H9 (cell line): ENCODE measurements at regions not wholly inside any gene's neighbourhood (a gene's known extent, or its start where the extent isn't known, plus 50 kb on each side); places are given as distances from the start of the nearest gene placed in this dataset.

Experiments
- DNase-seq: peaks from one replicate; pipeline ENCODE4 v3.0.0-alpha.2; 2017
- H2AFZ ChIP-seq: one replicate; pipeline ENCODE4 v1.6.1; 2013; ENCODE audit warnings: mild to moderate bottlenecking, low read length, control low read depth, moderate library complexity
- H2AK5ac ChIP-seq: 2 replicates; pipeline ENCODE4 v1.6.1; 2013; ENCODE audit warnings: low read length, control low read depth, mixed read lengths; ENCODE audit not compliant: insufficient read length
- H2BK120ac ChIP-seq: one replicate; pipeline ENCODE4 v1.6.1; 2013; ENCODE audit warnings: low read depth, mild to moderate bottlenecking, low read length, control low read depth, inconsistent platforms; ENCODE audit not compliant: poor library complexity, severe bottlenecking
- H2BK12ac ChIP-seq: 2 replicates; pipeline ENCODE4 v1.6.1; 2013; ENCODE audit warnings: low read length, control low read depth, mixed read lengths, low read depth; ENCODE audit not compliant: insufficient read length
- H2BK15ac ChIP-seq: 2 replicates; pipeline ENCODE4 v1.6.1; 2013; ENCODE audit warnings: low read depth, low read length, control low read depth
- H2BK20ac ChIP-seq: one replicate; pipeline ENCODE4 v1.6.1; 2013; ENCODE audit warnings: low read depth, mild to moderate bottlenecking, low read length, control low read depth, inconsistent platforms; ENCODE audit not compliant: poor library complexity, severe bottlenecking
- H2BK5ac ChIP-seq: 2 replicates; pipeline ENCODE4 v1.6.1; 2013; ENCODE audit warnings: low read length, control low read depth, mixed read lengths; ENCODE audit not compliant: insufficient read length
- H3K14ac ChIP-seq: 2 replicates; pipeline ENCODE4 v1.6.1; 2013; ENCODE audit warnings: low read length, control low read depth; ENCODE audit not compliant: insufficient read depth
- H3K18ac ChIP-seq: 2 replicates; pipeline ENCODE4 v1.6.1; 2013; ENCODE audit warnings: low read depth, mild to moderate bottlenecking, mixed read lengths, low read length, control low read depth; ENCODE audit not compliant: insufficient read length
- H3K23ac ChIP-seq: 2 replicates; pipeline ENCODE4 v1.6.1; 2013; ENCODE audit warnings: low read length, control low read depth, mixed read lengths, low read depth; ENCODE audit not compliant: insufficient read length
- H3K23me2 ChIP-seq: 2 replicates; pipeline ENCODE4 v1.6.1; 2013; ENCODE audit warnings: low read depth, mild to moderate bottlenecking, mixed read lengths, low read length, control low read depth; ENCODE audit not compliant: insufficient read length, poor library complexity, severe bottlenecking
- H3K27ac ChIP-seq: 2 replicates; pipeline ENCODE4 v1.5.1; 2013; ENCODE audit warnings: low read length, control low read depth, mixed read lengths, low read depth; ENCODE audit not compliant: insufficient read length
- H3K27me3 ChIP-seq: 2 replicates; pipeline ENCODE4 v1.6.1; 2013; ENCODE audit warnings: low read length, control low read depth, inconsistent platforms; ENCODE audit not compliant: insufficient read depth
- H3K4ac ChIP-seq: 2 replicates; pipeline ENCODE4 v1.6.1; 2013; ENCODE audit warnings: low read depth, mild to moderate bottlenecking, control low read depth, inconsistent platforms, low read length, moderate library complexity
- H3K4me1 ChIP-seq: 2 replicates; pipeline ENCODE4 v1.6.1; 2013; ENCODE audit warnings: low read length, control low read depth, inconsistent platforms; ENCODE audit not compliant: insufficient read depth
- H3K4me2 ChIP-seq: 2 replicates; pipeline ENCODE4 v1.6.1; 2013; ENCODE audit warnings: low read length, control low read depth, mixed read lengths; ENCODE audit not compliant: insufficient read length, insufficient read depth
- H3K56ac ChIP-seq: 2 replicates; pipeline ENCODE4 v1.6.1; 2013; ENCODE audit warnings: low read depth, mild to moderate bottlenecking, mixed read lengths, low read length, control low read depth; ENCODE audit not compliant: insufficient read length
- H3K79me1 ChIP-seq: 2 replicates; pipeline ENCODE4 v1.6.1; 2013; ENCODE audit warnings: low read depth, mild to moderate bottlenecking, moderate library complexity, low read length, control low read depth, inconsistent platforms; ENCODE audit not compliant: insufficient read depth, poor library complexity, severe bottlenecking
- H3K79me2 ChIP-seq: 2 replicates; pipeline ENCODE4 v1.6.1; 2013; ENCODE audit warnings: low read length, control low read depth, inconsistent platforms; ENCODE audit not compliant: insufficient read depth
- H3K9ac ChIP-seq: 2 replicates; pipeline ENCODE4 v1.6.1; 2013; ENCODE audit warnings: low read length, control low read depth, mixed read lengths; ENCODE audit not compliant: insufficient read length; ENCODE audit errors: extremely low read depth
- H3K9me3 ChIP-seq: one replicate; pipeline ENCODE4 v1.6.1; 2013; ENCODE audit warnings: low read depth, low read length, inconsistent platforms; ENCODE audit not compliant: control insufficient read depth
- H3T11ph ChIP-seq: one replicate; pipeline ENCODE4 v1.6.1; 2013; ENCODE audit warnings: mild to moderate bottlenecking, low read length, control low read depth, inconsistent platforms
- H4K20me1 ChIP-seq: one replicate; pipeline ENCODE4 v1.6.1; 2013; ENCODE audit not compliant: control insufficient read depth, insufficient read length, insufficient read depth
- H4K5ac ChIP-seq: 2 replicates; pipeline ENCODE4 v1.6.1; 2013; ENCODE audit warnings: low read depth, mild to moderate bottlenecking, mixed read lengths, low read length, control low read depth; ENCODE audit not compliant: insufficient read length
- H4K8ac ChIP-seq: replicated peaks from 2 replicates; pipeline ENCODE4 v1.6.1; 2013; ENCODE audit warnings: low read length, control low read depth, mixed read lengths, low read depth; ENCODE audit not compliant: insufficient read length
- H4K91ac ChIP-seq: 2 replicates; pipeline ENCODE4 v1.6.1; 2013; ENCODE audit warnings: low read depth, mild to moderate bottlenecking, moderate library complexity, mixed read lengths, low read length, control low read depth; ENCODE audit not compliant: insufficient read length
- H3K27ac Mint-ChIP-seq, 3 experiments: 2 replicates in 2 of 3; 3 replicates in 1 of 3; pipeline ENCODE4 v1.8.0; 2020 to 2021; ENCODE audit warnings: mixed read lengths in 3 of 3, mild to moderate bottlenecking in 1 of 3, moderate library complexity in 1 of 3
- H3K27me3 Mint-ChIP-seq: 2 replicates; pipeline ENCODE4 v1.8.0; 2021; ENCODE audit warnings: low read depth, mild to moderate bottlenecking, moderate library complexity, mixed read lengths
- H3K36me3 Mint-ChIP-seq, 3 experiments: 2 replicates in 2 of 3; 3 replicates in 1 of 3; pipeline ENCODE4 v1.8.0; 2020 to 2021; ENCODE audit warnings: low read depth in 3 of 3, mixed read lengths in 3 of 3; ENCODE audit not compliant: insufficient read depth in 1 of 3
- H3K4me1 Mint-ChIP-seq, 2 experiments: 2 replicates each; pipeline ENCODE4 v1.8.0; 2020; ENCODE audit warnings: mixed read lengths in 2 of 2
- H3K4me3 Mint-ChIP-seq, 2 experiments: 2 replicates in 1 of 2; 3 replicates in 1 of 2; pipeline ENCODE4 v1.8.0; 2020 to 2021; ENCODE audit warnings: mild to moderate bottlenecking in 2 of 2, mixed read lengths in 2 of 2, moderate library complexity in 1 of 2
- H3K9me3 Mint-ChIP-seq, 2 experiments: 2 replicates in 1 of 2; 3 replicates in 1 of 2; pipeline ENCODE4 v1.8.0; 2020; ENCODE audit warnings: mild to moderate bottlenecking in 2 of 2, mixed read lengths in 2 of 2, moderate library complexity in 1 of 2
- CTCF ChIP-seq: fragments of 200-600 bp; sonication (generic); conservative IDR thresholded peaks from 3 replicates; pipeline ENCODE4 v1.8.0; 2021; ENCODE audit warnings: antibody characterized with exemption, mild to moderate bottlenecking
- WGBS: extraction: QIAGEN DNeasy Blood & Tissue Kit; methylation state at CpG from one replicate; pipeline ENCODE4 v1.1.7; 2013; ENCODE audit warnings: missing lambda C conversion rate, low lambda C conversion rate, mixed read lengths; ENCODE audit not compliant: insufficient read length; ENCODE audit errors: extremely low coverage; 5-methylcytosine and 5-hydroxymethylcytosine counted together

- no peak for TF ChIP-seq CTCF
- Histone ChIP-seq H2BK20ac (no peak overlapping the region), H4K20me1 (no peaks in the 10 kb centered on the region), H3K27me3 (no peaks in the 10 kb centered on the region), H2AFZ (no peak overlapping the region), H3K56ac (no peak overlapping the region), H3K14ac (no peak overlapping the region), H4K8ac (no peak overlapping the region), H4K91ac (no peak overlapping the region), H3T11ph (no peak overlapping the region), H3K18ac (no peak overlapping the region), H2AK5ac (no peak overlapping the region), H3K9me3 (no peaks in the 10 kb centered on the region), H3K4ac (no peak overlapping the region), H2BK12ac (no peak overlapping the region), H3K9ac (no peak overlapping the region), H3K4me1 (no peaks in the 10 kb centered on the region), H2BK5ac (no peak overlapping the region), H2BK15ac (no peak overlapping the region), H2BK120ac (no peak overlapping the region), H3K4me2 (no peak overlapping the region), H4K5ac (no peak overlapping the region), H3K79me2 (no peaks in the 10 kb centered on the region), H3K79me1 (no peaks in the 10 kb centered on the region), H3K23me2 (no peaks in the 10 kb centered on the region), H3K23ac (no peak overlapping the region), H3K27ac (no peak overlapping the region)
- Mint-ChIP-seq H3K27ac (no peak overlapping the region; a peak in 1 of 7 replicates), H3K4me1 (peaks cover 14 to 30% of the 10 kb centered on the region in 2 experiments), H3K36me3 (no peaks in the 10 kb centered on the region), H3K4me3 (no peak overlapping the region), H3K27me3 (no peaks in the 10 kb centered on the region), H3K9me3 (no peaks in the 10 kb centered on the region; a peak in 2 of 5 replicates)
- WGBS: no CpG with 5 or more reads among the region's 7 CpGs
- DNase-seq: no peak
Observed at GRCh38 chr17:72426948-72427760, 306.3 kb downstream of the SOX9 start.
